Ovary (tissue), 3 donors: ENCODE measurements at regions not wholly inside any gene's neighbourhood (a gene's known extent, or its start where the extent isn't known, plus 50 kb on each side); places are given as distances from the start of the nearest gene placed in this dataset.

Experiments used
- POLR2A ChIP-seq: fragments of 450-650 bp; IDR thresholded peaks from one replicate; pipeline ENCODE4 v1.6.1; 2017; ENCODE audit warnings: antibody characterized with exemption, mild to moderate bottlenecking, moderate library complexity
- TF ChIP-seq, protein P1 (sequence below), 3 donors: fragments of 450-650 bp in 2 of 3; fragments of 200-600 bp in 1 of 3; IDR thresholded peaks; one replicate each; pipeline versions ENCODE4 v1.5.1 to v1.8.0; 2016 to 2022; ENCODE audit warnings: antibody characterized with exemption in 3 of 3, mild to moderate bottlenecking in 1 of 3
- donor health status: DM: no; HTN: no; CAD: no.

- TF ChIP-seq POLR2A, result no peak
- TF ChIP-seq, protein P1, sequence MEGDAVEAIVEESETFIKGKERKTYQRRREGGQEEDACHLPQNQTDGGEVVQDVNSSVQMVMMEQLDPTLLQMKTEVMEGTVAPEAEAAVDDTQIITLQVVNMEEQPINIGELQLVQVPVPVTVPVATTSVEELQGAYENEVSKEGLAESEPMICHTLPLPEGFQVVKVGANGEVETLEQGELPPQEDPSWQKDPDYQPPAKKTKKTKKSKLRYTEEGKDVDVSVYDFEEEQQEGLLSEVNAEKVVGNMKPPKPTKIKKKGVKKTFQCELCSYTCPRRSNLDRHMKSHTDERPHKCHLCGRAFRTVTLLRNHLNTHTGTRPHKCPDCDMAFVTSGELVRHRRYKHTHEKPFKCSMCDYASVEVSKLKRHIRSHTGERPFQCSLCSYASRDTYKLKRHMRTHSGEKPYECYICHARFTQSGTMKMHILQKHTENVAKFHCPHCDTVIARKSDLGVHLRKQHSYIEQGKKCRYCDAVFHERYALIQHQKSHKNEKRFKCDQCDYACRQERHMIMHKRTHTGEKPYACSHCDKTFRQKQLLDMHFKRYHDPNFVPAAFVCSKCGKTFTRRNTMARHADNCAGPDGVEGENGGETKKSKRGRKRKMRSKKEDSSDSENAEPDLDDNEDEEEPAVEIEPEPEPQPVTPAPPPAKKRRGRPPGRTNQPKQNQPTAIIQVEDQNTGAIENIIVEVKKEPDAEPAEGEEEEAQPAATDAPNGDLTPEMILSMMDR (IDR thresholded peaks at IDR 0.05), result no peak
These were observed 129.5 kb upstream of the RTL1 start for GRCh38 chr14:101033006-101033405.
